IMR-90 (cell line): ENCODE measurements at regions not wholly inside any gene's neighbourhood (a gene's known extent, or its start where the extent isn't known, plus 50 kb on each side); places are given as distances from the start of the nearest gene placed in this dataset.

Experiments used
- ATAC-seq: fragments of 200-7000 bp; cut with Tn5 transposase; 2 replicates; pipeline ENCODE4 v1.9.1; 2020; ENCODE audit warnings: low read depth, mild to moderate bottlenecking, moderate library complexity
- BruUV-seq: library from RNA; stranded (reverse); fragments of 400-500 nt; replicated peaks from 2 replicates; lab custom pipeline; 2021; lab: Mats Ljungman, UMichigan
- CTCF ChIA-PET: fragments of 300-600 bp; formaldehyde crosslinking; extraction: SDS; loops from one replicate; lab custom pipeline; 2021; ENCODE audit warnings: antibody characterized with exemption; lab: Yijun Ruan, JAX
- POLR2A ChIA-PET: fragments of 300-600 bp; sonication (Branson Sonifier 250); formaldehyde crosslinking; loops from one replicate; lab custom pipeline; 2022; ENCODE audit warnings: antibody characterized with exemption; ENCODE audit not compliant: unreplicated experiment; lab: Charles Lee
- DNase-seq: peaks from one replicate; pipeline ENCODE4 v3.0.0; 2013
- H2AFZ ChIP-seq: replicated peaks from 2 replicates; pipeline ENCODE3; 2013; ENCODE audit warnings: low read length, mild to moderate bottlenecking; ENCODE audit not compliant: poor library complexity
- H2AK5ac ChIP-seq: 2 replicates; pipeline ENCODE4 v1.6.1; 2013; ENCODE audit warnings: low read depth, low read length, inconsistent platforms
- H2AK9ac ChIP-seq: replicated peaks from 2 replicates; pipeline ENCODE3; 2013; ENCODE audit warnings: mild to moderate bottlenecking, low read depth, low read length, moderate library complexity; ENCODE audit not compliant: poor library complexity
- H2BK120ac ChIP-seq: 2 replicates; pipeline ENCODE4 v1.6.1; 2013; ENCODE audit warnings: low read depth, low read length, inconsistent platforms
- H2BK15ac ChIP-seq: 3 replicates; pipeline ENCODE4 v1.6.1; 2013; ENCODE audit warnings: low read depth, low read length, inconsistent platforms
- H2BK20ac ChIP-seq: 2 replicates; pipeline ENCODE4 v1.6.1; 2013; ENCODE audit warnings: low read depth, mild to moderate bottlenecking, inconsistent platforms, low read length, moderate library complexity
- H2BK5ac ChIP-seq: 2 replicates; pipeline ENCODE4 v1.6.1; 2013; ENCODE audit warnings: mild to moderate bottlenecking, low read depth, low read length, inconsistent platforms; ENCODE audit not compliant: poor library complexity, severe bottlenecking
- H3K14ac ChIP-seq: replicated peaks from 2 replicates; pipeline ENCODE4 v1.6.1; 2013; ENCODE audit warnings: low read depth, low read length, inconsistent platforms
- H3K18ac ChIP-seq: 2 replicates; pipeline ENCODE4 v1.6.1; 2013; ENCODE audit warnings: low read depth, low read length, control low read depth
- H3K23ac ChIP-seq: 2 replicates; pipeline ENCODE4 v1.6.1; 2013; ENCODE audit warnings: low read depth, low read length, inconsistent platforms
- H3K27ac ChIP-seq: 2 replicates; pipeline ENCODE4 v1.5.1; 2013; ENCODE audit warnings: mild to moderate bottlenecking, control low read depth, low read length; ENCODE audit not compliant: insufficient read depth
- H3K27me3 ChIP-seq: 2 replicates; pipeline ENCODE4 v1.6.1; 2013; ENCODE audit warnings: low read length; ENCODE audit not compliant: control insufficient read depth, insufficient read depth
- H3K36me3 ChIP-seq: 2 replicates; pipeline ENCODE4 v1.6.1; 2013; ENCODE audit warnings: low read length, mixed read lengths; ENCODE audit not compliant: control insufficient read depth, insufficient read depth
- H3K4ac ChIP-seq: 2 replicates; pipeline ENCODE4 v1.6.1; 2013; ENCODE audit warnings: low read depth, low read length, inconsistent platforms
- H3K4me1 ChIP-seq: 2 replicates; pipeline ENCODE4 v1.6.1; 2013; ENCODE audit warnings: low read length, mixed read lengths; ENCODE audit not compliant: control insufficient read depth, insufficient read depth
- H3K4me2 ChIP-seq: 2 replicates; pipeline ENCODE4 v1.6.1; 2013; ENCODE audit warnings: low read depth, mild to moderate bottlenecking, control low read depth, low read length, moderate library complexity
- H3K4me3 ChIP-seq: 2 replicates; pipeline ENCODE4 v1.5.1; 2013; ENCODE audit warnings: low read depth, mild to moderate bottlenecking, control low read depth, low read length, moderate library complexity; ENCODE audit not compliant: insufficient read depth
- H3K56ac ChIP-seq: 2 replicates; pipeline ENCODE4 v1.6.1; 2013; ENCODE audit warnings: low read length, inconsistent platforms; ENCODE audit not compliant: insufficient read depth; ENCODE audit errors: extremely low read depth
- H3K79me1 ChIP-seq, 2 experiments: 2 replicates each; pipeline ENCODE4 v1.6.1; 2013; ENCODE audit warnings: low read length in 2 of 2, inconsistent platforms in 1 of 2, low read depth in 1 of 2
- H3K9ac ChIP-seq: 2 replicates; pipeline ENCODE4 v1.6.1; 2013; ENCODE audit warnings: low read depth, low read length, control low read depth
- H3K9me1 ChIP-seq: 2 replicates; pipeline ENCODE4 v1.6.1; 2013; ENCODE audit warnings: low read length, inconsistent platforms; ENCODE audit not compliant: insufficient read depth
- H3K9me3 ChIP-seq: 2 replicates; pipeline ENCODE4 v1.6.1; 2013; ENCODE audit warnings: low read length; ENCODE audit not compliant: control insufficient read depth, insufficient read depth
- H4K20me1 ChIP-seq: 2 replicates; pipeline ENCODE4 v1.6.1; 2013; ENCODE audit warnings: low read length, inconsistent platforms; ENCODE audit not compliant: insufficient read depth
- H4K5ac ChIP-seq: 2 replicates; pipeline ENCODE4 v1.6.1; 2013; ENCODE audit warnings: mild to moderate bottlenecking, low read depth, low read length, control low read depth
- H4K8ac ChIP-seq, 2 experiments: 2 replicates each; pipeline ENCODE4 v1.6.1; 2013; ENCODE audit warnings: low read depth in 2 of 2, low read length in 2 of 2, control low read depth in 1 of 2, inconsistent platforms in 1 of 2
- H4K91ac ChIP-seq: 2 replicates; pipeline ENCODE4 v1.6.1; 2013; ENCODE audit warnings: low read depth, low read length, inconsistent platforms; ENCODE audit not compliant: insufficient read depth
- CTCF ChIP-seq: conservative IDR thresholded peaks from 2 replicates; pipeline ENCODE4 v1.5.1; 2012; ENCODE audit warnings: mild to moderate bottlenecking, low read depth, low read length, improper control_type of control experiment
- ELK1 ChIP-seq: fragments of 150-350 bp; IDR thresholded peaks from 2 replicates; pipeline ENCODE4 v1.6.1; 2016; ENCODE audit warnings: low read depth, mild to moderate bottlenecking, low read length, moderate library complexity, borderline replicate concordance
- FOS ChIP-seq: fragments of 150-350 bp; IDR thresholded peaks from 2 replicates; pipeline ENCODE4 v1.6.1; 2016; ENCODE audit warnings: low read depth, low read length
- MAFK ChIP-seq: IDR thresholded peaks from 2 replicates; pipeline ENCODE4 v1.6.1; 2012; ENCODE audit warnings: low read depth, low read length, improper control_type of control experiment
- MAZ ChIP-seq: IDR thresholded peaks from 2 replicates; pipeline ENCODE4 v1.6.1; 2012; ENCODE audit warnings: low read depth, mild to moderate bottlenecking, low read length, improper control_type of control experiment, moderate library complexity, borderline replicate concordance
- MXI1 ChIP-seq: IDR thresholded peaks from 2 replicates; pipeline ENCODE4 v1.6.1; 2012; ENCODE audit warnings: low read depth, mild to moderate bottlenecking, low read length, moderate library complexity, borderline replicate concordance
- NFE2L2 ChIP-seq: fragments of 150-350 bp; IDR thresholded peaks from 2 replicates; pipeline ENCODE4 v1.6.1; 2016; ENCODE audit warnings: low read depth, mild to moderate bottlenecking, low read length
- RAD21 ChIP-seq: IDR thresholded peaks from 2 replicates; pipeline ENCODE4 v1.6.1; 2012; ENCODE audit warnings: low read length, improper control_type of control experiment
- RFX5 ChIP-seq: IDR thresholded peaks from 2 replicates; pipeline ENCODE4 v1.8.0; 2012; ENCODE audit warnings: low read depth, mild to moderate bottlenecking, low read length, moderate library complexity
- SMC3 ChIP-seq: fragments of 150-350 bp; IDR thresholded peaks from 2 replicates; pipeline ENCODE4 v1.6.1; 2016; ENCODE audit warnings: low read depth, mild to moderate bottlenecking, antibody characterized with exemption, low read length, moderate library complexity
- WGBS, 2 experiments: methylation state at CpG; one replicate each; pipeline versions ENCODE4 v1.1.5 to v1.1.7; 2013; ENCODE audit warnings: missing lambda C conversion rate in 2 of 2; ENCODE audit not compliant: insufficient read length in 1 of 2; ENCODE audit errors: extremely low coverage in 2 of 2; 5-methylcytosine and 5-hydroxymethylcytosine counted together
- dilution Hi-C: fragments of 300-500 bp; cut with HindIII; formaldehyde crosslinking; loops from one replicate; pipeline ENCODE4 v1.14.3; 2018; ENCODE audit warnings: low sequenced_read_pairs; ENCODE audit not compliant: unreplicated experiment
- in situ Hi-C: fragments of 300-500 bp; cut with MboI; formaldehyde crosslinking; loops from 3 replicates; pipeline ENCODE4 v1.14.3; 2019; ENCODE audit warnings: low sequenced_read_pairs, inconsistent platforms, mixed read lengths
- intact Hi-C: fragments of 100-400 bp; cut with micrococcal nuclease; formaldehyde crosslinking; loops from 2 replicates; pipeline ENCODE4 v1.10.0; 2022

- H2AK9ac ChIP-seq = no peak overlapping the region
- no CpG with 5 or more reads among the region's 3 CpGs for WGBS, 2 experiments
- H3K36me3 ChIP-seq = no peaks in the 10 kb centered on the region
- in situ Hi-C loops = no loop called here
- no peak overlapping the region; the same call in 1 of the 2 replicates for H4K5ac ChIP-seq
- no peak overlapping the region for H2BK5ac ChIP-seq
- H3K27ac ChIP-seq = no peak overlapping the region
- no peak overlapping the region for H4K8ac ChIP-seq
- no peak overlapping the region for H4K91ac ChIP-seq
- ChIA-PET CTCF (no interaction called here), POLR2A (no interaction called here)
- no peak for DNase-seq
- peaks cover 15% of the 10 kb centered on the region for H3K4me1 ChIP-seq
- H3K27me3 ChIP-seq = no peaks in the 10 kb centered on the region
- H3K23ac ChIP-seq = no peak overlapping the region
- dilution Hi-C loops = no loop called here
- ATAC-seq = no peak
- no peaks in the 10 kb centered on the region for H4K20me1 ChIP-seq
- no peak overlapping the region for H3K4me2 ChIP-seq
- BruUV-seq = no TSS peak
- H3K14ac ChIP-seq = no peak overlapping the region
- no peak overlapping the region for H2BK120ac ChIP-seq
- no peaks in the 10 kb centered on the region for H3K9me3 ChIP-seq
- intact Hi-C loops = loop anchor here (5.0 kb wide), 1 partner anchor 43 kb away; no protein-coding TSS in a partner anchor
- H3K79me1 ChIP-seq = no peaks in the 10 kb centered on the region
- no peak overlapping the region for H3K4me3 ChIP-seq
- no peak overlapping the region for H2BK15ac ChIP-seq
- H2BK20ac ChIP-seq = no peak overlapping the region
- H3K56ac ChIP-seq = no peak overlapping the region
- TF ChIP-seq RFX5 (no peak), MAFK (no peak), NFE2L2 (no peak), FOS (no peak), ELK1 (no peak), RAD21 (no peak), MAZ (no peak), SMC3 (no peak), CTCF (no peak), MXI1 (no peak)
- H2AFZ ChIP-seq = no peak overlapping the region
- peaks cover 13% of the 10 kb centered on the region; the same call in 1 of the 2 replicates for H3K9me1 ChIP-seq
- H3K4ac ChIP-seq = no peak overlapping the region
- H3K18ac ChIP-seq = no peak overlapping the region
- H3K9ac ChIP-seq = no peak overlapping the region
- no peak overlapping the region for H2AK5ac ChIP-seq
Measured at GRCh38 chr15:39513936-39514335, 66.9 kb upstream of the THBS1 start.
